C4-2B (cell line): ENCODE measurements at regions not wholly inside any gene's neighbourhood (a gene's known extent, or its start where the extent isn't known, plus 50 kb on each side); places are given as distances from the start of the nearest gene placed in this dataset.

ENCODE experiments used
- CTCF ChIP-seq: fragments of 450-650 bp; conservative IDR thresholded peaks from 2 replicates; pipeline ENCODE4 v1.5.1; 2017; ENCODE audit warnings: mild to moderate bottlenecking
- ZFX ChIP-seq: fragments of 450-650 bp; IDR thresholded peaks from 2 replicates; pipeline ENCODE4 v1.6.1; 2017

GRCh38 chr5:128778474-128778873 lies 186.8 kb upstream of the SLC27A6 start:
- TF ChIP-seq CTCF, result no peak
- no peak for TF ChIP-seq ZFX
